ENCODE measurements at regions not wholly inside any gene's neighbourhood (a gene's known extent, or its start where the extent isn't known, plus 50 kb on each side); places are given as distances from the start of the nearest gene placed in this dataset.

DNA sequence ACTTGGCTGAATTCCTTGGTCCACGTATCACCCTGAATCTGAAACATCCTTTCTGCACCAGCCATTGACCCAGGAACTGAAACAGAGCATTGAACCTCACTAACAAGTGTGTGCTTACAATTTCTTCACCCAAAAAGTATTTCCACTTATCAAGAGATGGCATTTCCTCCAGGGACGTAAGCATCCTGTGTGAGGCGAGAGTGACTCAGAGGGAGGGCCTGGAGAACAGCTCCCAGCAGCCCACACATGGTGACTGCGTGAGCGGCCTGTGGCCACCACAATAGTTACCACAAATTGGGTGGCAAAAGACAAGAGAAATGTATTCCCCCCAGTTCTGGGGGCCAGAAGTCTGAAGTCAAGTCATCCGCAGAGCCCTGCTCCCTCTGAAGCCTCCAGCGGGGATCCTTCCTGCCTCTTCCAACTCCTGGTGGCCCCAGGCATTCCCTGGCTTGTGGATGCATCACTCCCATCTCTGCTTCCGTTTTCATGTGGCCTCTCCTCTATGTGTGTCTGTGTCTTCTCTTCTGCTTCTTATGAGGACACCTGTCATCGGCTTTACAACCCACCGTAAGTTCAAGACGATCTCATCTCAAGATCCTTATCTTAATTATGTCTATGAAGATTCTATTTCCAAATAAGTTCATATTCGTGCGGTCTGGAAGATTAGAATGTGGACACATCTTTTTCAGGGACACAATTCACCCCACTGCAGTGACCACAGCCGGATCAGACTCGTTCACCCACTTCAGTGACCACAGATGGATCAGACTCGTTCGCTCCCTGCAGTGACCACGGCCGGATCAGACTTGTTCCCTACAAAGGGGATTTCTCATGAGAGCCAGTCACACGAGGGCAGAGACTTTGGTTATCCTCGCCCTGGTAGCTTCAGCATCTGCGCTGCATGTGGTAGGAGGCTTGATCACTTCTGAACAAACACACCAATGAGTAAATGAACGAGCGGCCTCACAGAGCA is 122.6 kb upstream of the FOXF1 start:
- ChIA-PET CTCF (no interaction called here), POLR2A (no interaction called here)
- no peak for FAIRE-seq
- TF ChIP-seq, protein P1, sequence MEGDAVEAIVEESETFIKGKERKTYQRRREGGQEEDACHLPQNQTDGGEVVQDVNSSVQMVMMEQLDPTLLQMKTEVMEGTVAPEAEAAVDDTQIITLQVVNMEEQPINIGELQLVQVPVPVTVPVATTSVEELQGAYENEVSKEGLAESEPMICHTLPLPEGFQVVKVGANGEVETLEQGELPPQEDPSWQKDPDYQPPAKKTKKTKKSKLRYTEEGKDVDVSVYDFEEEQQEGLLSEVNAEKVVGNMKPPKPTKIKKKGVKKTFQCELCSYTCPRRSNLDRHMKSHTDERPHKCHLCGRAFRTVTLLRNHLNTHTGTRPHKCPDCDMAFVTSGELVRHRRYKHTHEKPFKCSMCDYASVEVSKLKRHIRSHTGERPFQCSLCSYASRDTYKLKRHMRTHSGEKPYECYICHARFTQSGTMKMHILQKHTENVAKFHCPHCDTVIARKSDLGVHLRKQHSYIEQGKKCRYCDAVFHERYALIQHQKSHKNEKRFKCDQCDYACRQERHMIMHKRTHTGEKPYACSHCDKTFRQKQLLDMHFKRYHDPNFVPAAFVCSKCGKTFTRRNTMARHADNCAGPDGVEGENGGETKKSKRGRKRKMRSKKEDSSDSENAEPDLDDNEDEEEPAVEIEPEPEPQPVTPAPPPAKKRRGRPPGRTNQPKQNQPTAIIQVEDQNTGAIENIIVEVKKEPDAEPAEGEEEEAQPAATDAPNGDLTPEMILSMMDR (IDR thresholded peaks at IDR 0.05) = no peak
- TF ChIP-seq HDAC2 (IDR thresholded peaks at IDR 0.05) = no peak
- TF ChIP-seq, protein P2, sequence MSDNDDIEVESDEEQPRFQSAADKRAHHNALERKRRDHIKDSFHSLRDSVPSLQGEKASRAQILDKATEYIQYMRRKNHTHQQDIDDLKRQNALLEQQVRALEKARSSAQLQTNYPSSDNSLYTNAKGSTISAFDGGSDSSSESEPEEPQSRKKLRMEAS (IDR thresholded peaks at IDR 0.05) = no peak
- TF ChIP-seq ZNF302 (CRISPR knock-in tag; IDR thresholded peaks at IDR 0.05) = no peak
- TF ChIP-seq SMC3 (IDR thresholded peaks at IDR 0.05) = no peak
- TF ChIP-seq, protein P3, sequence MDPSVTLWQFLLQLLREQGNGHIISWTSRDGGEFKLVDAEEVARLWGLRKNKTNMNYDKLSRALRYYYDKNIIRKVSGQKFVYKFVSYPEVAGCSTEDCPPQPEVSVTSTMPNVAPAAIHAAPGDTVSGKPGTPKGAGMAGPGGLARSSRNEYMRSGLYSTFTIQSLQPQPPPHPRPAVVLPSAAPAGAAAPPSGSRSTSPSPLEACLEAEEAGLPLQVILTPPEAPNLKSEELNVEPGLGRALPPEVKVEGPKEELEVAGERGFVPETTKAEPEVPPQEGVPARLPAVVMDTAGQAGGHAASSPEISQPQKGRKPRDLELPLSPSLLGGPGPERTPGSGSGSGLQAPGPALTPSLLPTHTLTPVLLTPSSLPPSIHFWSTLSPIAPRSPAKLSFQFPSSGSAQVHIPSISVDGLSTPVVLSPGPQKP (IDR thresholded peaks at IDR 0.05; ENCODE audit: low read depth, low read length) = no peak
- no peak for TF ChIP-seq KDM1A (IDR thresholded peaks at IDR 0.05; ENCODE audit: low read depth)
- no peak for TF ChIP-seq MAZ (IDR thresholded peaks at IDR 0.05; ENCODE audit: borderline replicate concordance, low read depth, low read length)
- TF ChIP-seq EHMT2 (IDR thresholded peaks at IDR 0.05; ENCODE audit: low read depth) = no peak
- TF ChIP-seq ZC3H11A (IDR thresholded peaks at IDR 0.05) = no peak
- TF ChIP-seq, protein P4, sequence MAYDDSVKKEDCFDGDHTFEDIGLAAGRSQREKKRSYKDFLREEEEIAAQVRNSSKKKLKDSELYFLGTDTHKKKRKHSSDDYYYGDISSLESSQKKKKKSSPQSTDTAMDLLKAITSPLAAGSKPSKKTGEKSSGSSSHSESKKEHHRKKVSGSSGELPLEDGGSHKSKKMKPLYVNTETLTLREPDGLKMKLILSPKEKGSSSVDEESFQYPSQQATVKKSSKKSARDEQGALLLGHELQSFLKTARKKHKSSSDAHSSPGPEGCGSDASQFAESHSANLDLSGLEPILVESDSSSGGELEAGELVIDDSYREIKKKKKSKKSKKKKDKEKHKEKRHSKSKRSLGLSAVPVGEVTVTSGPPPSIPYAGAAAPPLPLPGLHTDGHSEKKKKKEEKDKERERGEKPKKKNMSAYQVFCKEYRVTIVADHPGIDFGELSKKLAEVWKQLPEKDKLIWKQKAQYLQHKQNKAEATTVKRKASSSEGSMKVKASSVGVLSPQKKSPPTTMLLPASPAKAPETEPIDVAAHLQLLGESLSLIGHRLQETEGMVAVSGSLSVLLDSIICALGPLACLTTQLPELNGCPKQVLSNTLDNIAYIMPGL (CRISPR knock-in tag; IDR thresholded peaks at IDR 0.05; ENCODE audit: borderline replicate concordance) = no peak
- TF ChIP-seq RARB (CRISPR knock-in tag; IDR thresholded peaks at IDR 0.05) = no peak
- no peak for TF ChIP-seq TFCP2L1 (CRISPR knock-in tag; IDR thresholded peaks at IDR 0.05)
- no peak for TF ChIP-seq RNF2 (IDR thresholded peaks at IDR 0.05; ENCODE audit: borderline replicate concordance, low read depth)
- no peak for TF ChIP-seq RAD21 (conservative IDR thresholded peaks at IDR 0.05 in 1 of 2, IDR thresholded peaks at IDR 0.05 in 1 of 2)
- TF ChIP-seq, protein P5, sequence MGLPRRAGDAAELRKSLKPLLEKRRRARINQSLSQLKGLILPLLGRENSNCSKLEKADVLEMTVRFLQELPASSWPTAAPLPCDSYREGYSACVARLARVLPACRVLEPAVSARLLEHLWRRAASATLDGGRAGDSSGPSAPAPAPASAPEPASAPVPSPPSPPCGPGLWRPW (IDR thresholded peaks at IDR 0.05) = no peak
- TF ChIP-seq CBX2 (IDR thresholded peaks at IDR 0.05; ENCODE audit: borderline replicate concordance, low read depth) = no peak
- TF ChIP-seq, protein P6, sequence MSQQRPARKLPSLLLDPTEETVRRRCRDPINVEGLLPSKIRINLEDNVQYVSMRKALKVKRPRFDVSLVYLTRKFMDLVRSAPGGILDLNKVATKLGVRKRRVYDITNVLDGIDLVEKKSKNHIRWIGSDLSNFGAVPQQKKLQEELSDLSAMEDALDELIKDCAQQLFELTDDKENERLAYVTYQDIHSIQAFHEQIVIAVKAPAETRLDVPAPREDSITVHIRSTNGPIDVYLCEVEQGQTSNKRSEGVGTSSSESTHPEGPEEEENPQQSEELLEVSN (IDR thresholded peaks at IDR 0.05; ENCODE audit: borderline replicate concordance, low read depth) = no peak
- TF ChIP-seq, protein P7, sequence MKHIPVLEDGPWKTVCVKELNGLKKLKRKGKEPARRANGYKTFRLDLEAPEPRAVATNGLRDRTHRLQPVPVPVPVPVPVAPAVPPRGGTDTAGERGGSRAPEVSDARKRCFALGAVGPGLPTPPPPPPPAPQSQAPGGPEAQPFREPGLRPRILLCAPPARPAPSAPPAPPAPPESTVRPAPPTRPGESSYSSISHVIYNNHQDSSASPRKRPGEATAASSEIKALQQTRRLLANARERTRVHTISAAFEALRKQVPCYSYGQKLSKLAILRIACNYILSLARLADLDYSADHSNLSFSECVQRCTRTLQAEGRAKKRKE (CRISPR knock-in tag; IDR thresholded peaks at IDR 0.05; ENCODE audit: low read depth) = no peak
- Histone ChIP-seq H3K4me2 (no peak overlapping the region), H3K9me3 (no peaks in the 10 kb centered on the region), H3K4me3 (no peak overlapping the region), H3K27ac (no peak overlapping the region), H3K4me1 (peaks cover 13% of the 10 kb centered on the region; the same call in 1 of the 3 replicates)
- ATAC-seq = peak in 1 of 2 experiments; percentile 37; a peak in 1 of 6 replicates
- WGBS (ENCODE audit: missing lambda C conversion rate) = 59% methylated on average over 22 of the region's 24 CpGs
- DNase-seq (ENCODE audit: low read depth in 1 of 2, low spot score in 1 of 2) = peak; percentile 20 to 41

Measured in A549 (cell line).